Nephron progenitor cell (in vitro differentiated cells): ENCODE measurements at regions not wholly inside any gene's neighbourhood (a gene's known extent, or its start where the extent isn't known, plus 50 kb on each side); places are given as distances from the start of the nearest gene placed in this dataset.

Source experiments
- DNase-seq: peaks from one replicate; pipeline ENCODE4 v3.0.0; 2021
- H3K27ac Mint-ChIP-seq: 2 replicates; pipeline ENCODE4 v1.8.0; 2021; ENCODE audit warnings: mild to moderate bottlenecking, moderate library complexity, mixed read lengths
- H3K27me3 Mint-ChIP-seq: 2 replicates; pipeline ENCODE4 v1.8.0; 2021; ENCODE audit warnings: mild to moderate bottlenecking, low read depth, mixed read lengths; ENCODE audit not compliant: poor library complexity
- H3K36me3 Mint-ChIP-seq: 2 replicates; pipeline ENCODE4 v1.8.0; 2021; ENCODE audit warnings: low read depth, mixed read lengths
- H3K4me1 Mint-ChIP-seq: 2 replicates; pipeline ENCODE4 v1.8.0; 2021; ENCODE audit warnings: mixed read lengths
- H3K4me3 Mint-ChIP-seq: 2 replicates; pipeline ENCODE4 v1.8.0; 2021; ENCODE audit warnings: mild to moderate bottlenecking, moderate library complexity, mixed read lengths
- H3K9me3 Mint-ChIP-seq: 2 replicates; pipeline ENCODE4 v1.8.0; 2021; ENCODE audit warnings: mild to moderate bottlenecking, moderate library complexity, mixed read lengths
- TF ChIP-seq, protein P1 (sequence below): fragments of 200-600 bp; sonication (generic); IDR thresholded peaks from 2 replicates; pipeline ENCODE4 v1.5.0; 2021; ENCODE audit warnings: antibody characterized with exemption

DNA sequence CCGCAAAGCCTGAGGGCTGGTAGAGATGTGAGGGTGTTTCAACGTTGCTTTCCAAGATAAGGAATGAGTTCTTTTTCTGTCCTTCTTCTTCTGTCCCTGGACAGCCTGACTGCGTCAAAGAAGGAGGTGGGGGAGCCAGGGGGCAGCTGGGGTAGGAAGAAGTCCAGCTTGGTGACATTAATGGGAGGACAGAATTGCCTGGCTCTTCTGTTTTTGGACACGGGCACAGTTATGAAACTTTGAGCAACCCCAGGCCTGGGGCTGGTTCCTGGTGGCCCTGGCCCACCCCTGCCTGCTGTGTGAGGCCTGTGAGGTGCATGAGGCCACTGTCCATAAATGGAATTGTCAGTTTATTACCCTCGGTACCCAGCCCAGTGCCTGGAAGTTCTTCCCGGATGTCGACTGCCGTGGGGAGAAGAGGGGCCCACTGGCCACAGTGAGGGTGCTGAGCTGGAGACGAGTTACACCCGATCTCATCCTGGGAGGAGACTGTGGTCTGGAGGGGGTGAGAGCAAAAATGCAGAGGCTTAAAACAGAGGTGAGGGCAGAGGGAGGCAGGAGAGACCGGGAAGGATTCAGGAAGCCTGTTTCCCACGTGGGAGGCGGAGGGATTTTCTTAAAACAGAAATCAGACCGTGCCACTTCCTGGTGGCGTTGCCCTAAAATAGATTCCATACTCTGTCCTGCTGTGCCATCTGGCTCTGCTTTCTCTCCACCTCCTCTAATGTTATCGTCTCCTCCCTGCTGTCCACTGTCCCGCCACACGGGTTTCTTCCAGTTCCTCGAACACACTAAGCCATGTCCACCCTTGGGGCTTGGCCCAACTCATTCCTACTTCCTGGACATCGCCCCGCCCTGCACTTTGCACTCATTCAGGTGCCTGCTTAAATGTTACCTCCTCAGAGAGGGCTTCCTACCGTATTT, 59.7 kb upstream of the RASD2 start:
- Mint-ChIP-seq H3K9me3 (peaks cover 5% of the 10 kb centered on the region), H3K27ac (peak overlapping the region; percentile 87), H3K27me3 (peaks cover 6% of the 10 kb centered on the region), H3K4me1 (peaks cover 80% of the 10 kb centered on the region), H3K36me3 (no peaks in the 10 kb centered on the region), H3K4me3 (peak overlapping the region; percentile 21)
- TF ChIP-seq, protein P1, sequence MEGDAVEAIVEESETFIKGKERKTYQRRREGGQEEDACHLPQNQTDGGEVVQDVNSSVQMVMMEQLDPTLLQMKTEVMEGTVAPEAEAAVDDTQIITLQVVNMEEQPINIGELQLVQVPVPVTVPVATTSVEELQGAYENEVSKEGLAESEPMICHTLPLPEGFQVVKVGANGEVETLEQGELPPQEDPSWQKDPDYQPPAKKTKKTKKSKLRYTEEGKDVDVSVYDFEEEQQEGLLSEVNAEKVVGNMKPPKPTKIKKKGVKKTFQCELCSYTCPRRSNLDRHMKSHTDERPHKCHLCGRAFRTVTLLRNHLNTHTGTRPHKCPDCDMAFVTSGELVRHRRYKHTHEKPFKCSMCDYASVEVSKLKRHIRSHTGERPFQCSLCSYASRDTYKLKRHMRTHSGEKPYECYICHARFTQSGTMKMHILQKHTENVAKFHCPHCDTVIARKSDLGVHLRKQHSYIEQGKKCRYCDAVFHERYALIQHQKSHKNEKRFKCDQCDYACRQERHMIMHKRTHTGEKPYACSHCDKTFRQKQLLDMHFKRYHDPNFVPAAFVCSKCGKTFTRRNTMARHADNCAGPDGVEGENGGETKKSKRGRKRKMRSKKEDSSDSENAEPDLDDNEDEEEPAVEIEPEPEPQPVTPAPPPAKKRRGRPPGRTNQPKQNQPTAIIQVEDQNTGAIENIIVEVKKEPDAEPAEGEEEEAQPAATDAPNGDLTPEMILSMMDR: no peak
- DNase-seq: no peak

DNA sequence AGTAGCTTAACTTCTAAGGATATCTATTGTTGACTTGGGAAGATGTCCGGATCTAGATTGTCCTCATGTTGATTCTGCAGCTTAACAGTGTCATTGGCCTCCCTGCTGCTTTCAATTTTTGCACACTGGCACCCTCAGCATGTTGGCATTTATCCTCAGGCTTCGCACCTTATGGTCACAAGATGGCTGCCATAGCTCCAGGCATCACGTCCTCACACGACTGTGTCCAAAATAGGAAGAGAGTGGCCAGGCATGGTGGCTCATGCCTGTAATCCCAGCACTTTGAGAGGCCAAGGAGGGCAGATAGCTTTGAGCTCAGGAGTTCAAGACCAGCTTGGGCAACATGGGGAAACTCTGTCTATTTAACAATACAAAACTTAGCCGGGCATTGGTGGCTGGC, 58.3 kb upstream of the RASD2 start:
- Mint-ChIP-seq H3K27ac (no peak overlapping the region), H3K27me3 (peaks cover 9% of the 10 kb centered on the region), H3K4me1 (peaks cover 71% of the 10 kb centered on the region), H3K36me3 (no peaks in the 10 kb centered on the region), H3K4me3 (no peak overlapping the region), H3K9me3 (peaks cover 5% of the 10 kb centered on the region)
- DNase-seq: no peak
- TF ChIP-seq, protein P1: no peak

DNA sequence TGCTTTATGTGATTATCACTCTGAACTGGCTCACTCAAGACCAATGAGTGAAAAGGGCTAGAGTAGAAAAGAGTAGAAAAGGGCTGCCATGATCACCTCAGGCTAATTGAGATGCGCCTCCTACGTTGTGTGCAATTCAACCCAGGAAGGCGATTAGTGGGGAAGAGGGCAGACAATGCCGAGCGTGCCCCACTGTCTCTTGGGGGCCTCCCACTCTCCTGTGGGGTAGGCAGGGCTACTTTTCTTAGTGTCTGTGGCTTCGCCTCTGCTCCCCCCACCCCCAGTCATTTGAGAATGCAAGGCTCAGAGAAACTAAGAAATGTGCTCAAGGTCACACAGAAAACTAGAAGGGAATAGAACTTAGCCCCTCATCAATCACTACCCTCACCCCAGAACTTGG, 57.7 kb upstream of the RASD2 start:
- Mint-ChIP-seq H3K27ac (no peak overlapping the region), H3K9me3 (peaks cover 5% of the 10 kb centered on the region), H3K4me3 (no peak overlapping the region), H3K4me1 (peaks cover 65% of the 10 kb centered on the region), H3K36me3 (no peaks in the 10 kb centered on the region), H3K27me3 (peaks cover 15% of the 10 kb centered on the region)
- DNase-seq: no peak
- TF ChIP-seq, protein P1: no peak

DNA sequence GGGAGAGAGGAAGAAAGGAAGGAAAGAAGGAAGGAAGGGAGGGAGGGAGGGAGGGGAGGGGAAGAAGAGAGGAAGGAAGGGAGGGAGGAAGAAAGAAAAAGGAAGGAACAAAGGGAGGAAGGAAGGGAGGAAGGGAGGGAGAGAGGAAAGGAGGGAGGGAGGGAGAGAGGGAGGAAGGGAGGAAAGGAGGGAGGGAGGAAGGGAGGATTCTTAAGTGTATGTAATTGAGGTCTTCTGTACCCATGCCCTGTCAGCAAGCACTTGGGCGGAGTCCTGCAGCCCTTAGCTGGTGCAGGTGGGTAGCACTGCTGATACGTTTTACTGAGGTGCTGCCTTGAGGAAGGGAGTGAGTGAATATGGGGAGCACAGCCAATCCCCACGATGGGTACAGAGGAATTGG, 56.9 kb upstream of the RASD2 start:
- TF ChIP-seq, protein P1: no peak
- peaks cover 61% of the 10 kb centered on the region for H3K4me1 Mint-ChIP-seq
- peaks cover 5% of the 10 kb centered on the region for H3K9me3 Mint-ChIP-seq
- H3K27me3 Mint-ChIP-seq: peaks cover 18% of the 10 kb centered on the region
- no peak overlapping the region for H3K4me3 Mint-ChIP-seq
- H3K27ac Mint-ChIP-seq: no peak overlapping the region
- no peak for DNase-seq
- no peaks in the 10 kb centered on the region for H3K36me3 Mint-ChIP-seq

DNA sequence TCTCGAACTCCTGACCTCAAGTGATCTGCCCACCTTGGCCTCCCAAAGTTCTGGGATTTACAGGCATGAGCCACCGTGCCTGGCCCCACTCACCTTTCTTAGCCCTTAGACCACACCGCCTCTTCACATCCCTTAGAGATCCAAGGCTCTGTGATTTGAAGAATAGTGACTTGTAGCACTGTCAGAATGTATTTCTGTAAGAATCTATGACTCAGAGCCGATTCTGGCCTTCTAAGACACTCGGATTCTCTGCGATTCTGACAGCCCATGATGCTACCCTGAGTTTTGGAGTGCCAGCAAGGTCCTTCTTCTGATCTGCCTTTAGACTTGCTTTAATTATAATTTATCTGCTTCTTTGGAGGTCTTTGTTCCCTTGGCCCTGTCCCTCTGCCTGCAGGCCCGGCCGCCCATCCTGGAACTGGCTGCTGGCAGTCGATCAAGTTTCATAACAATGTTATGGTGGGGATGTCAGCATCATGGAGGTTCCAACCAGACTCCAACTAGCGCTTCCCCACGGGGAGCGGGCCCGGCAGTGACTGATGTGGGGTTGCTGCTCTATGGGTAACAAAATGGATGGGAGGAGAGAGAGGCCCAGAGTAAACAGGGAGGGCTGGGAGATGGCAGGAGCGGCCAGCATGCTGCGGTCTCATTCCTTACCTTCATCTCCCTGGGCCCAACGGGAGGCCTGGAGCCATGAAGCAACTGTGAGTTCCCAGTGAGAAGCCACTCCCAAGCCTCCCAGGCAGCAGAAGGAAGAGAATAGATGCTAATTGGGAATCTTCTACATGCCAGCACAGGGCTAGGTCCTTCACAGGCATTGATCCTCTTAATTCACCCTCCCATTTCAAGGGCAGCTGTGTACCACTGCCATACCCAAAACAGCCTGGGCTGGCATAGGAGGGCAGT, 55.7 kb upstream of the RASD2 start:
- Mint-ChIP-seq H3K4me3 (no peak overlapping the region), H3K36me3 (no peaks in the 10 kb centered on the region), H3K27ac (peak overlapping the region; percentile 76), H3K4me1 (peaks cover 49% of the 10 kb centered on the region), H3K9me3 (peaks cover 5% of the 10 kb centered on the region), H3K27me3 (peaks cover 22% of the 10 kb centered on the region)
- DNase-seq: no peak
- TF ChIP-seq, protein P1: no peak
